HG02759 (cell line): ENCODE measurements at regions not wholly inside any gene's neighbourhood (a gene's known extent, or its start where the extent isn't known, plus 50 kb on each side); places are given as distances from the start of the nearest gene placed in this dataset.
"Not testable (repeated sequence)": the region's sequence is repeated elsewhere in the genome, so short reads cannot be mapped to it uniquely, and the experiment has no call there.

ENCODE experiments used
- ATAC-seq: cut with Tn5 transposase; IDR thresholded peaks from one replicate; pipeline ENCODE4 v1.9.1; 2021; ENCODE audit warnings: mild to moderate bottlenecking, moderate library complexity; ENCODE audit not compliant: unreplicated experiment

DNA sequence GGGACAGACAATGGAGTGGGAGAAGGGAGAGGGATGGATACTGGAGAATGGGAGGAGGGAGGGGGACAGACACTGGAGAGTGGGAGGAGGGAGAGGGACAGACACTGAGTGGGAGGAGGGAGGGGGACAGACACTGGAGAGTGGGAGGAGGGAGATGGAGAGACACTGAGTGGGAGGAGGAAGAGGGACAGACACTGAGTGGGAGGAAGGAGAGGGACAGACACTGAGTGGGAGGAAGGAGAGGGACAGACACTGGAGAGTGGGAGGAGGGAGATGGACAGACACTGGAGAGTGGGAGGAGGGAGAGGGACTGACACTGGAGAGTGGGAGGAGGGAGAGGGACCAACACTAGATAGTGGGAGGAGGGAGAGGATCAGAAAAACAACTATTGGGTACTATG, 426.7 kb upstream of the PMFBP1 start:
- ATAC-seq, result no peak

- no peak for ATAC-seq
Observed at GRCh38 chr16:72597938-72598337, 426.0 kb upstream of the PMFBP1 start.

DNA sequence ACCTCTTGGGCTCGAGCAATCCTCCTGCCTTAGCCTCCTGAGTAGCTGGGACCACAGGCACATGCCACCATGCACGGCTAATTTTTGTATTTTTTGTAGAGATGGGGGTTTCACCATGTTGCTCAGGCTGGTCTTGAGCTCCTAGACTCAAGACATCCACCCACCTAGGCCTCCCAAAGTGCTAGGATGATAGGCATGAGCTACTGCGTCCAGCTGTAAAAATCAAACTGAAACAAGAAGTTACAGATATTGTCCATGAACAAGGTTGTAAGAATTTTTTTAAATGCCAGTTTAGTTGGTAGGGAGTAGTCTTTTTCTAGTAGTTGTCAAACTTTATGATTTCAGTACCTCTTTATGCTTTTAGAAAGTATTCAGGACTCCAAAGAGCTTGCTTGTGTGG, 424.4 kb upstream of the PMFBP1 start:
- no peak for ATAC-seq

DNA sequence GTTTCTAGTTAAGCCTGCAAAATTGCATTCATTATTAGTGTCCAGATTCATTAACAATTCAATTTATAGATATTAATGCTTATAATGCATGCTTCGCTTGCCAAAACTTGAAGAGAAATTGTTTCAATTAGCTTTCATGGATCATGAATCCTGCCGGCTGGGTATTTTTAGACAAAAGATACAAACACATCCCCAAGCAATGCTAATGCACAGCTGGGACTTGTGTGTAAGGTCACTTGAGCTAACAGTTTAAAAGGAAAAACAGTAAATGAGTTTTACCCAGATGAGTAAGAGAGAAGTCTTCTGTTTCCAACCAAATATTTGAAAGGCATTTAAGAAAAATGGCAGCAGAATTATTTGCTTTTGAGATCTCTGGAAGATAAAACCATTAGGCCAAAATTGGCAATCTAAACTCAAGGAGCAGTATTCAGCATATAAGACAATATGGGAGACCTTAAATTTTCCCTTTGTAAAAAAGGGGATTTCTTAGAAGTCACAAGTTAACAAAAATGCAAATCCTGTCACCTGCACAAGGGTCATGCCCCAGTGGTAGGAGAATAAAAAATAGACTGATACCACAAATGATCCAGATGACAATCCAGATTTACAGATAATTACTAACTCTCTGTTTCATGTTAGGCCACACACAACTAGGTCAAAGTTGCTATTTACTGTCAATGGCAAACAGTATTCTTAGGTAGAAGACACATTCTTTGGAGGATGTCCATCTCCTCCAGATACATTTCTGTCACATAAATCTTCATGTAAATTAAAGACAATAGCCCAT, 418.4 kb upstream of the PMFBP1 start:
- peak; percentile 91 for ATAC-seq

- ATAC-seq, result no peak
Observed at GRCh38 chr16:72588551-72588950, 416.6 kb upstream of the PMFBP1 start.

DNA sequence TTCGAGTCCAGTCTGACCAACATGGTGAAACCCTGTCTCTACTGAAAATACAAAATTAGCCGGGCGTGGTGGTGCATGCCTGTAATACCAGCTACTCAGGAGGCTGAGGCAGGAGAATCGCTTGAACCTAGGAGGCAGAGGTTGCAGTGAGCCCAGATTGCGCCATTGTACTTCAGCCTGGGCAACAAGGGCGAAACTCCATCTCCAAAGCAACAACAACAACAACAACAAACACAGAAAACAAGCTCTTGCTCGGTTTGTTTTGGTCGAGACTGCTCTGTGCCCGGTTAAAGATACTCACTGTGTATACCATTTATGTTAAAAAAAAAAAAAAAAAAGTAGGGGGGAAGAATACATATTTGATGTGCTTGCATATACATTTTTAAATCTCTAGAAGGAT, 406.1 kb upstream of the PMFBP1 start:
- ATAC-seq, result not testable (repeated sequence)

GRCh38 chr16:72576189-72576588, 404.2 kb upstream of the PMFBP1 start:
- no peak for ATAC-seq

- no peak for ATAC-seq
Observed at GRCh38 chr16:72569677-72570076, 397.7 kb upstream of the PMFBP1 start.

DNA sequence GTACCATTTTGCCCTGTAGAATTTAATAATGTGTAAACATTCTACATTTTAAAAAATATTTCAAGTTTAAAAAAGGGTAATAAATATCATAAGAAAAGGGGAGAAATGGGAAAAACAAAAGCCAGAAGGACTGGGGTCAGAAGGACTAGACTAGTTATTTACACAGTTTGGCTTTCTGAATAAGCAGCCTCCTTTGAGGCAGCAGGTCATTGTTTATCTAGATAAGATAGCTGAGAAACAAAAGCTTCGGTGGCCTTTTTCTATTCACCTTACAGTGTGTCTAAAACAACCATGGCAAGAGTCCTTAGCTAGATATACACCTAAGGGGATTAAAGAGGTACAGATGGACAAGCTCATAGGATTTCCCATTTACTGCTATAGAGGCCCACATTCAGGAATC, 396.5 kb upstream of the PMFBP1 start:
- no peak for ATAC-seq

GRCh38 chr16:72566174-72566573, 394.2 kb upstream of the PMFBP1 start:
- ATAC-seq, result no peak

DNA sequence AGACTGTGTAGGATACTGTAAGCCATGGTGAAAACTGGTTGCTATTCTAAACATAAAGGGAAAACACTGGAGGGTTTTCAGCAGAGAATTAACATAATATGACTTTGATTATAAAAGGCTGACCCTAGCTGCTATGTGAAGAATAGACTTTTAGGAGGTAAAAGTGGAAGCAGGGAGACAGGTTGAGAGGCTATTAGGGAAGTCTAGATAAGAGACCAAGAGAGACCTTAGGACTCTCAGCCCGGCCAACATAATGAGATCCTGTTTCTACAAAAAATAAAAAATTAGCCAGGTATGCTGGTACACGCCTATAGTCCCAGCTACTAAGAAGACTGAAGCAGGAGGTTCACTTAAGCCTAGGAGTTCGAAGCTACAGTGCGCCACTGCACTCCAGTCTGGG, 393.2 kb upstream of the PMFBP1 start:
- ATAC-seq, result no peak

DNA sequence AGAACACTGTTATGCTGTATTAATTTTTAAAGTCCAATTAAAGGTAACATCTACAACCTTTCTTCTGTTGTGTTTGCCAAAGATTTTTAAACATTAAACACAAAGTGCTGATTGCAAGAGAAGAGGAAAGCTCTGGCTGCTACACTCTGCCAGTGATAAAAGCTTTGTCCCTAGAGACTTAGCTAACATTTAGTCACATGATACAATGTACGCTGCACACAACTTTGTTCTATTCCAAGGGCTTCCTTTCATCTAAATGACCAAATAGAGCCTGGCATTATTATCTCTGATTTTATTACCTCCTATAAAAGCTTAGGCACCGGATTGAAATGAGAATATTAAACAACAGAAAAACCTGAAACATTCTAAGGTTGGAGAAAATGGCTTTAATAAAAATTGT, 388.7 kb upstream of the PMFBP1 start:
- ATAC-seq, result no peak

- no peak for ATAC-seq
Observed at GRCh38 chr16:72558501-72558900, 386.5 kb upstream of the PMFBP1 start.

GRCh38 chr16:72554935-72555334, 383.0 kb upstream of the PMFBP1 start:
- no peak for ATAC-seq

- no peak for ATAC-seq
Observed at GRCh38 chr16:72552654-72553053, 380.7 kb upstream of the PMFBP1 start.

- ATAC-seq, result no peak
Observed at GRCh38 chr16:72551649-72552048, 379.7 kb upstream of the PMFBP1 start.

DNA sequence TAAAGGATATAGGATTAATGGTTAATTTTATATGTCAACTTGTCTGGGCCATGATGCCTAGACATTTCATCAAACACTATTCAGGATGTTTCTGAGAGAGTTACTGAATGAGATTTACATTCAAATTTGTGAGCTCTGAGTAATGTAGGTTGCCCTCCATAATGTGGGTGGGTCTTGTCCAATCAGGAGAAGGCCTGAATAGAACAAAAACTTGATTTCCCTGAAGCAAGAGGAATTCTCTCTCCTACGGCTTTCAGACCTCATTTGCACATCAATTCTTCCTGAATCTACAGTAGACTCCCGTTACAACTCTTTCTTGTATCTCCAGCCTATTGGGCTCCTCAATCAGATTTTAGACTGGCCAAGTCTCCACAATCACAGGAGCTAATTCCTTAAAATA, 377.9 kb upstream of the PMFBP1 start:
- ATAC-seq, result no peak

DNA sequence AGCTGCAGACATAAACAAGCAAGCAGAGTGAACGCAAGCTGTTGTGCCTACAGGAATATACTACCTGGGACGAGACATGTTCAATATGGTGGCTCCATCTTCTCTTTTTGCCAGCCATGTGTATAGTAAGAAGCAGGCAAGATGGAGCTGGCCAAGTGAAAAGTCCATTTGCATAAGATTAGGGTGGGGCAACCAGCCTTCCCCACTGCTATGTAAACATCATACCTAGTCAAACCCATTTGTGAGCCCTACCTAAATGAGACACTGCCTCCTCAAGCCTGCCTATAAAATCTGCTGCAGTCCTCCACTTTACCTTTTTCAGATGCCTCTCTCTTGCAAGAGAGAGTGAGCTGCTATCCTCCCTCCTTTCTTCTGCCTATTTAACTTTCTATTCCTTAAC, 370.1 kb upstream of the PMFBP1 start:
- ATAC-seq, result no peak

- ATAC-seq, result no peak
Observed at GRCh38 chr16:72537664-72538063, 365.7 kb upstream of the PMFBP1 start.

DNA sequence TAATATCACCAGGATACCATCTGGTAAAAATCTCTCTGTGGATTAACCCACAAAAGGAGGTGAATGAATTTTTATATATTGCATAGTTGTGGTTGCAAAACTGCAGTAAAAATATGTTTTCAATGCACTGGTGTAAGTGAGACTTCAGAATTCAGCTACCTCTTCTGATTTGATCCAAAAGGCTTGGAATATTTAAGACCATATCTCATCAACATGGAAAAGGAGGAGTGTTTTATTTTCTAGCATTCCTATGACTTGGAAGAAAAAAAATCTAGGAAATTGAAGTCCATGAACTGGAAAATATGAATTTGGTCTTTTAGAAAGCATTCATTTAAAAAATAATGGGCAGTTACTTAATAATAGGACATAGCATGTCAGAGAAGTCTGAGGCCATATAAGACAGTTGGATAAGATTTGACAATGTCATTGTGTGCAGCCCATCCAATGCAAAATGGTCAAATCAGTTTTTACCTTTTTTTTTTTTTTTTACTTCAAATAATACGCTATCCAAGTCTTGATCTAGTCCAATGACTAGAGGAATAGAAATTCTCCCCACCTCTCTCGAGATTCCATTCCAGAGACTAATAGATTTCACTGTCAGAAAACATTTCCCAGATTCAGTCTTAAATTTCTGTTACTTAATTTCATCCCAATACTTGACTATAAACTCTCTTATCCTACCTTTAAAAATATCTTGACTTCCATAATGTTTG, 364.9 kb upstream of the PMFBP1 start:
- ATAC-seq, result no peak

DNA sequence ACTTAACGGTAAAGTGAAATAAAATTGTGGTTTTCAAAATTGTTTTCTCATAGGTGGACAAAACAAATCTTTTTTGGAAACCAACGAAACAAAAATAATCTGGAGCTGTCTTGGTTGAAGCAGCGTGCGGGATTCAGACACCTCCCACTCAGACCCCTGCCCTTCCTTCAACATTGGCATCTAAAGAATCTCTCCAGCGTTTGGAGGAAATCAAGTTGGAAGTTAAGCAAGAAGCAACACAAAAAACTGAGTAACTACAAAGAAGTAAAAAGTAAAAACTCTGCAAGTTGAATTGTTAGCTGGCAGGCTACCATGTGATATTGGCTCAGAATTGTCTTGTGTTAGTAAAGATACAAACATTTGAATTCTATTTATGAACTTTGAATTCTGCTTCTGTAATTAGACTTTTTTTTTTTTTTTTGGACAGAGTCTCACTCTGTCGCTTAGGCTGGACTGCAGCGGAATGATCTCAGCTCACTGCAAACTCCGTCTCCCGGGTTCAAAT, 361.0 kb upstream of the PMFBP1 start:
- ATAC-seq, result no peak

DNA sequence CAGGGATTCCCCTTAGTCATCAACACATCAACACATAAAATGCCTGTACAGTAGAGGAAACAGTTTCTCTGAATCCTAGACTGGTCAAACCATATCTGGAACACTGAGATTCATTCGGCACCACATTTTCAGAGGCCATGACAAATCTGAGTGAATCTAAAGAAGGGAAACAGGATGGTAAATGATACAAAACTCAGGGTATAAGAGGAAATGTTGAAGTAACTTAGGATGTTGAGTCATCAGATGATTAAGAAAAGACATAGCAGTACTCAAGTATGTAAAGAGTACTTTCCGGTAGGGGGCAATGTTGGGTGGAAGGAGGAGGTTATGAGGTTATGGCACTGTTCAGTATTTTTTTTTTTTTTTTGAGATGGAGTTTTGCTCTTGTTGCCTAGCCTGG, 358.5 kb upstream of the PMFBP1 start:
- ATAC-seq, result no peak
